Caco-2 (cell line): ENCODE measurements at regions not wholly inside any gene's neighbourhood (a gene's known extent, or its start where the extent isn't known, plus 50 kb on each side); places are given as distances from the start of the nearest gene placed in this dataset.

ENCODE experiments used
- BruUV-seq: library from RNA; stranded (reverse); fragments of 400-500 nt; replicated peaks from 2 replicates; lab custom pipeline; 2021; lab: Mats Ljungman, UMichigan
- CTCF ChIA-PET: fragments of 300-600 bp; sonication (Branson Sonifier 250); formaldehyde crosslinking; loops from one replicate; lab custom pipeline; 2022; ENCODE audit warnings: antibody characterized with exemption; lab: Charles Lee
- POLR2A ChIA-PET: fragments of 300-600 bp; sonication (Branson Sonifier 250); formaldehyde crosslinking; loops from one replicate; lab custom pipeline; 2022; ENCODE audit warnings: antibody characterized with exemption; lab: Charles Lee
- DNase-seq, 2 experiments: peaks; one replicate each; pipeline versions ENCODE4 v3.0.0 to v3.0.0-alpha.2; 2020 to 2022
- H3K27me3 ChIP-seq: replicated peaks from 2 replicates; pipeline ENCODE4 v1.6.0; 2011; ENCODE audit warnings: low read length; ENCODE audit not compliant: control insufficient read depth, insufficient read depth
- H3K36me3 ChIP-seq: 2 replicates; pipeline ENCODE4 v1.5.1; 2011; ENCODE audit warnings: low read length; ENCODE audit not compliant: control insufficient read depth, insufficient read depth
- H3K4me1 ChIP-seq: fragments of 250-450 bp; sonication (Bioruptor Pico); 2 replicates; pipeline ENCODE4 v1.5.1; 2020; ENCODE audit warnings: mild to moderate bottlenecking
- H3K4me3 ChIP-seq: 2 replicates; pipeline ENCODE4 v1.5.1; 2011; ENCODE audit warnings: low read depth, mild to moderate bottlenecking, control low read depth, low read length
- H3K9me3 ChIP-seq: fragments of 250-450 bp; sonication (Bioruptor Pico); 2 replicates; pipeline ENCODE4 v1.5.1; 2020; ENCODE audit warnings: mild to moderate bottlenecking, moderate library complexity
- H3K27ac Mint-ChIP-seq: one replicate; pipeline ENCODE4 v1.8.0; 2022; ENCODE audit warnings: mixed read lengths; ENCODE audit not compliant: unreplicated experiment
- H3K27me3 Mint-ChIP-seq: one replicate; pipeline ENCODE4 v1.8.0; 2022; ENCODE audit warnings: mixed read lengths; ENCODE audit not compliant: insufficient read depth, unreplicated experiment
- H3K36me3 Mint-ChIP-seq: one replicate; pipeline ENCODE4 v1.8.0; 2022; ENCODE audit warnings: mild to moderate bottlenecking, mixed read lengths; ENCODE audit not compliant: insufficient read depth, unreplicated experiment
- H3K4me1 Mint-ChIP-seq: one replicate; pipeline ENCODE4 v1.8.0; 2022; ENCODE audit warnings: low read depth, mixed read lengths; ENCODE audit not compliant: unreplicated experiment
- H3K4me3 Mint-ChIP-seq: one replicate; pipeline ENCODE4 v1.8.0; 2022; ENCODE audit warnings: mild to moderate bottlenecking, moderate library complexity, mixed read lengths; ENCODE audit not compliant: unreplicated experiment
- H3K9me3 Mint-ChIP-seq: one replicate; pipeline ENCODE4 v1.8.0; 2022; ENCODE audit warnings: mixed read lengths; ENCODE audit not compliant: unreplicated experiment
- intact Hi-C: fragments of 100-400 bp; cut with micrococcal nuclease; formaldehyde crosslinking; loops from one replicate; pipeline ENCODE4 v1.10.0; 2022; ENCODE audit not compliant: unreplicated experiment
- TF ChIP-seq, protein P1 (sequence below), 2 experiments: fragments of 200-600 bp in 1 of 2; IDR thresholded peaks; 1 replicate in 1 of 2; 2 replicates in 1 of 2; pipeline versions ENCODE4 v1.5.1 to v1.8.0; 2011 to 2022; ENCODE audit warnings: antibody characterized with exemption in 1 of 2, control low read depth in 1 of 2, inconsistent platforms in 1 of 2, low read depth in 1 of 2, low read length in 1 of 2, mild to moderate bottlenecking in 1 of 2, moderate library complexity in 1 of 2; ENCODE audit not compliant: insufficient read depth in 1 of 2, severe bottlenecking in 1 of 2, unreplicated experiment in 1 of 2

GRCh38 chr5:154565123-154565522, 87.1 kb upstream of the HAND1 start:
- H3K36me3 ChIP-seq, result no peaks in the 10 kb centered on the region
- no peaks in the 10 kb centered on the region for H3K4me1 Mint-ChIP-seq
- TF ChIP-seq, protein P1, sequence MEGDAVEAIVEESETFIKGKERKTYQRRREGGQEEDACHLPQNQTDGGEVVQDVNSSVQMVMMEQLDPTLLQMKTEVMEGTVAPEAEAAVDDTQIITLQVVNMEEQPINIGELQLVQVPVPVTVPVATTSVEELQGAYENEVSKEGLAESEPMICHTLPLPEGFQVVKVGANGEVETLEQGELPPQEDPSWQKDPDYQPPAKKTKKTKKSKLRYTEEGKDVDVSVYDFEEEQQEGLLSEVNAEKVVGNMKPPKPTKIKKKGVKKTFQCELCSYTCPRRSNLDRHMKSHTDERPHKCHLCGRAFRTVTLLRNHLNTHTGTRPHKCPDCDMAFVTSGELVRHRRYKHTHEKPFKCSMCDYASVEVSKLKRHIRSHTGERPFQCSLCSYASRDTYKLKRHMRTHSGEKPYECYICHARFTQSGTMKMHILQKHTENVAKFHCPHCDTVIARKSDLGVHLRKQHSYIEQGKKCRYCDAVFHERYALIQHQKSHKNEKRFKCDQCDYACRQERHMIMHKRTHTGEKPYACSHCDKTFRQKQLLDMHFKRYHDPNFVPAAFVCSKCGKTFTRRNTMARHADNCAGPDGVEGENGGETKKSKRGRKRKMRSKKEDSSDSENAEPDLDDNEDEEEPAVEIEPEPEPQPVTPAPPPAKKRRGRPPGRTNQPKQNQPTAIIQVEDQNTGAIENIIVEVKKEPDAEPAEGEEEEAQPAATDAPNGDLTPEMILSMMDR (IDR thresholded peaks at IDR 0.05; ENCODE audit: insufficient read depth in 1 of 2, low read depth in 1 of 2, low read length in 1 of 2, severe bottlenecking in 1 of 2, unreplicated experiment in 1 of 2), result no peak
- H3K27ac Mint-ChIP-seq, result no peak overlapping the region
- DNase-seq, result no peak
- ChIA-PET POLR2A (no interaction called here), CTCF (interaction anchor here (0.6 kb wide), 1 partner anchor 255 kb away, joined by 3 read pairs; no protein-coding TSS in a partner anchor)
- BruUV-seq, result no TSS peak
- intact Hi-C loops, result no loop called here
- no peaks in the 10 kb centered on the region for H3K9me3 ChIP-seq
- peaks cover 10% of the 10 kb centered on the region for H3K27me3 Mint-ChIP-seq
- H3K9me3 Mint-ChIP-seq, result no peaks in the 10 kb centered on the region
- no peaks in the 10 kb centered on the region for H3K27me3 ChIP-seq
- no peaks in the 10 kb centered on the region for H3K4me1 ChIP-seq
- H3K4me3 Mint-ChIP-seq, result no peak overlapping the region
- H3K4me3 ChIP-seq, result no peak overlapping the region
- H3K36me3 Mint-ChIP-seq, result no peaks in the 10 kb centered on the region

DNA sequence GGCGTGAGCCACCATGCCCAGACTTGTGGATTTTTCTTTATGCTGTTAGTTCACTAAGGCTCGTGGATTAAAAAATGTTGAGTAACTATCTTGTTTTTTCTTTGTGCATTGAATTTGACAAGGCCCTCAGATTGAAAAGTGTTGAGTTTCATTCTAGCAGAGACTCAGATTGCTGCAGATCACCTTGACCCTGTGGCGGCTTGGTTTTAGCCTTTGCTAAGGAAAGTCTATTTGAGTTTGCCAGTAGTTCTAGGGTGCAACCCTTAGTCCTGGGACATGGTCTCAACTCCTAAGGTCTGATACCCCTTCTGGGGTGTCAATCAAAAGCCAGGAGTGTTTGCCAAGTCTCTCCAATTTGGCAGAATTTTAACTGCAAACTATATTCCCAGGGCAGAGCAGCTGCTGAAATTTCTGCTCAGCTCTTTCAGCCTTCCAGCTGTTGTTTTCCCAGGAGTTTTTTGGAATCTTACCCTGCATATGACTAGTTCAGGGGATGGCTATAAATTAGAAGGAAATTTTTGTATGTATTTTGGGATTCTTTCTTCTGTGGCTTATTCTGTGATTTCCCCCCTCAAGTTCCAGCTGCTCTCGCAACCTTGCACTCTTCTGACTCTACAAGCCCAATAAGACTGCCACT, 84.3 kb upstream of the HAND1 start:
- no peaks in the 10 kb centered on the region for H3K4me1 Mint-ChIP-seq
- intact Hi-C loops, result no loop called here
- TF ChIP-seq, protein P1 (IDR thresholded peaks at IDR 0.05; ENCODE audit: insufficient read depth in 1 of 2, low read depth in 1 of 2, low read length in 1 of 2, severe bottlenecking in 1 of 2, unreplicated experiment in 1 of 2), result no peak

GRCh38 chr5:154559398-154560276, 81.6 kb upstream of the HAND1 start:
- H3K27me3 Mint-ChIP-seq, result peaks cover 12% of the 10 kb centered on the region
- H3K4me1 Mint-ChIP-seq, result no peaks in the 10 kb centered on the region
- H3K9me3 ChIP-seq, result peaks cover 3% of the 10 kb centered on the region; the same call in 1 of the 2 replicates
- no peak overlapping the region for H3K4me3 Mint-ChIP-seq
- H3K4me1 ChIP-seq, result no peaks in the 10 kb centered on the region
- H3K4me3 ChIP-seq, result no peak overlapping the region
- ChIA-PET CTCF (no interaction called here), POLR2A (no interaction called here)
- TF ChIP-seq, protein P1 (IDR thresholded peaks at IDR 0.05; ENCODE audit: insufficient read depth in 1 of 2, low read depth in 1 of 2, low read length in 1 of 2, severe bottlenecking in 1 of 2, unreplicated experiment in 1 of 2), result no peak
- no peaks in the 10 kb centered on the region for H3K27me3 ChIP-seq
- no peak overlapping the region for H3K27ac Mint-ChIP-seq
- no TSS peak for BruUV-seq
- H3K36me3 ChIP-seq, result no peaks in the 10 kb centered on the region
- intact Hi-C loops, result no loop called here
- DNase-seq, result no peak
- peaks cover 10% of the 10 kb centered on the region for H3K9me3 Mint-ChIP-seq
- H3K36me3 Mint-ChIP-seq, result no peaks in the 10 kb centered on the region

More for the DNA sequence above, 84.3 kb upstream of the HAND1 start:
- Histone ChIP-seq H3K4me1 (no peaks in the 10 kb centered on the region), H3K9me3 (no peaks in the 10 kb centered on the region), H3K27me3 (no peaks in the 10 kb centered on the region), H3K4me3 (no peak overlapping the region), H3K36me3 (no peaks in the 10 kb centered on the region)
- no peak overlapping the region for H3K27ac Mint-ChIP-seq
- DNase-seq, result no peak
- ChIA-PET CTCF (no interaction called here), POLR2A (no interaction called here)
- no peaks in the 10 kb centered on the region for H3K9me3 Mint-ChIP-seq
- no peak overlapping the region for H3K4me3 Mint-ChIP-seq
- no peaks in the 10 kb centered on the region for H3K36me3 Mint-ChIP-seq
- H3K27me3 Mint-ChIP-seq, result peaks cover 18% of the 10 kb centered on the region
- BruUV-seq, result no TSS peak
